ENCODE measurements at regions not wholly inside any gene's neighbourhood (a gene's known extent, or its start where the extent isn't known, plus 50 kb on each side); places are given as distances from the start of the nearest gene placed in this dataset.

- Mint-ChIP-seq H3K27ac (no peak overlapping the region), H3K4me1 (no peaks in the 10 kb centered on the region), H3K4me3 (no peak overlapping the region), H3K36me3 (ENCODE audit: low read depth) (no peaks in the 10 kb centered on the region), H3K27me3 (peaks cover 21% of the 10 kb centered on the region)
- no peaks in the 10 kb centered on the region for H3K9me3 ChIP-seq (ENCODE audit: control insufficient read depth, low read length, poor library complexity, severe bottlenecking)
- ATAC-seq, result no peak
- DNase-seq, result no peak
These were observed 149.7 kb downstream of the CTTN start for GRCh38 chr11:70547821-70548670.

- no peaks in the 10 kb centered on the region for H3K4me1 Mint-ChIP-seq
- no peaks in the 10 kb centered on the region for H3K9me3 ChIP-seq (ENCODE audit: control insufficient read depth, low read length, poor library complexity, severe bottlenecking)
- H3K27me3 Mint-ChIP-seq, result peaks cover 26% of the 10 kb centered on the region
- ATAC-seq, result no peak
- no peak overlapping the region for H3K4me3 Mint-ChIP-seq
- no peak overlapping the region for H3K27ac Mint-ChIP-seq
- no peak for DNase-seq
- no peaks in the 10 kb centered on the region for H3K36me3 Mint-ChIP-seq (ENCODE audit: low read depth)
These were observed 150.6 kb downstream of the CTTN start for GRCh38 chr11:70548976-70549375.

- DNase-seq, result no peak
- no peak for ATAC-seq
- no peak overlapping the region for H3K27ac Mint-ChIP-seq
- no peaks in the 10 kb centered on the region for H3K9me3 ChIP-seq (ENCODE audit: control insufficient read depth, low read length, poor library complexity, severe bottlenecking)
- peaks cover 26% of the 10 kb centered on the region for H3K27me3 Mint-ChIP-seq
- H3K4me1 Mint-ChIP-seq, result no peaks in the 10 kb centered on the region
- no peak overlapping the region for H3K4me3 Mint-ChIP-seq
- H3K36me3 Mint-ChIP-seq (ENCODE audit: low read depth), result no peaks in the 10 kb centered on the region
These were observed 151.1 kb downstream of the CTTN start for GRCh38 chr11:70549386-70549785.

- no peak overlapping the region for H3K4me3 Mint-ChIP-seq
- no peak overlapping the region for H3K27ac Mint-ChIP-seq
- H3K9me3 ChIP-seq (ENCODE audit: control insufficient read depth, low read length, poor library complexity, severe bottlenecking), result no peaks in the 10 kb centered on the region
- DNase-seq (no peak), ATAC-seq (no peak)
- H3K4me1 Mint-ChIP-seq, result no peaks in the 10 kb centered on the region
- no peaks in the 10 kb centered on the region for H3K36me3 Mint-ChIP-seq (ENCODE audit: low read depth)
- H3K27me3 Mint-ChIP-seq, result peaks cover 26% of the 10 kb centered on the region
These were observed 151.5 kb downstream of the CTTN start for GRCh38 chr11:70549796-70550195.

- peaks cover 23% of the 10 kb centered on the region for H3K27me3 Mint-ChIP-seq
These were observed 152.3 kb downstream of the CTTN start for GRCh38 chr11:70550456-70551195.

GRCh38 chr11:70551351-70552166 is 153.2 kb downstream of the CTTN start:
- peaks cover 18% of the 10 kb centered on the region for H3K27me3 Mint-ChIP-seq
- ATAC-seq (no peak), DNase-seq (no peak)
- H3K4me1 Mint-ChIP-seq, result no peaks in the 10 kb centered on the region
- H3K27ac Mint-ChIP-seq, result no peak overlapping the region
- H3K4me3 Mint-ChIP-seq, result no peak overlapping the region
- H3K9me3 ChIP-seq (ENCODE audit: control insufficient read depth, low read length, poor library complexity, severe bottlenecking), result no peaks in the 10 kb centered on the region
- H3K36me3 Mint-ChIP-seq (ENCODE audit: low read depth), result no peaks in the 10 kb centered on the region

More at GRCh38 chr11:70550456-70551195, 152.3 kb downstream of the CTTN start:
- DNase-seq (no peak), ATAC-seq (no peak)
- H3K9me3 ChIP-seq (ENCODE audit: control insufficient read depth, low read length, poor library complexity, severe bottlenecking), result no peaks in the 10 kb centered on the region
- Mint-ChIP-seq H3K4me3 (no peak overlapping the region), H3K4me1 (no peaks in the 10 kb centered on the region), H3K36me3 (ENCODE audit: low read depth) (no peaks in the 10 kb centered on the region), H3K27ac (no peak overlapping the region)

GRCh38 chr11:70552167-70553150 is 154.1 kb downstream of the CTTN start:
- ATAC-seq, result no peak
- no peak for DNase-seq
- Mint-ChIP-seq H3K27me3 (peaks cover 14% of the 10 kb centered on the region), H3K27ac (no peak overlapping the region), H3K4me1 (no peaks in the 10 kb centered on the region), H3K36me3 (ENCODE audit: low read depth) (no peaks in the 10 kb centered on the region), H3K4me3 (no peak overlapping the region)
- H3K9me3 ChIP-seq (ENCODE audit: control insufficient read depth, low read length, poor library complexity, severe bottlenecking), result no peaks in the 10 kb centered on the region

- no peak for ATAC-seq
- Mint-ChIP-seq H3K36me3 (ENCODE audit: low read depth) (no peaks in the 10 kb centered on the region), H3K4me1 (no peaks in the 10 kb centered on the region), H3K27ac (no peak overlapping the region), H3K4me3 (no peak overlapping the region), H3K27me3 (peaks cover 31% of the 10 kb centered on the region)
- DNase-seq, result no peak
- no peaks in the 10 kb centered on the region for H3K9me3 ChIP-seq (ENCODE audit: control insufficient read depth, low read length, poor library complexity, severe bottlenecking)
These were observed 156.7 kb downstream of the CTTN start for GRCh38 chr11:70555078-70555477.

- no peaks in the 10 kb centered on the region for H3K9me3 ChIP-seq (ENCODE audit: control insufficient read depth, low read length, poor library complexity, severe bottlenecking)
- Mint-ChIP-seq H3K4me3 (no peak overlapping the region), H3K36me3 (ENCODE audit: low read depth) (no peaks in the 10 kb centered on the region), H3K4me1 (no peaks in the 10 kb centered on the region), H3K27me3 (peaks cover 24% of the 10 kb centered on the region), H3K27ac (no peak overlapping the region)
- no peak for DNase-seq
- no peak for ATAC-seq
These were observed 158.8 kb downstream of the CTTN start for GRCh38 chr11:70556884-70557741.

- Mint-ChIP-seq H3K36me3 (ENCODE audit: low read depth) (no peaks in the 10 kb centered on the region), H3K27ac (no peak overlapping the region), H3K4me3 (no peak overlapping the region), H3K27me3 (peaks cover 23% of the 10 kb centered on the region), H3K4me1 (no peaks in the 10 kb centered on the region)
- DNase-seq (no peak), ATAC-seq (no peak)
- no peaks in the 10 kb centered on the region for H3K9me3 ChIP-seq (ENCODE audit: control insufficient read depth, low read length, poor library complexity, severe bottlenecking)
These were observed 159.6 kb downstream of the CTTN start for GRCh38 chr11:70557742-70558485.

GRCh38 chr11:70558681-70559080 is 160.4 kb downstream of the CTTN start:
- Mint-ChIP-seq H3K4me3 (no peak overlapping the region), H3K4me1 (no peaks in the 10 kb centered on the region), H3K36me3 (ENCODE audit: low read depth) (no peaks in the 10 kb centered on the region), H3K27me3 (peaks cover 16% of the 10 kb centered on the region), H3K27ac (no peak overlapping the region)
- DNase-seq, result no peak
- H3K9me3 ChIP-seq (ENCODE audit: control insufficient read depth, low read length, poor library complexity, severe bottlenecking), result no peaks in the 10 kb centered on the region
- ATAC-seq, result no peak

All from T-helper 17 cell (primary cell).